GM18907 (cell line): ENCODE measurements at regions not wholly inside any gene's neighbourhood (a gene's known extent, or its start where the extent isn't known, plus 50 kb on each side); places are given as distances from the start of the nearest gene placed in this dataset.
"Not testable (repeated sequence)": the region's sequence is repeated elsewhere in the genome, so short reads cannot be mapped to it uniquely, and the experiment has no call there.

Source experiments
- ATAC-seq: cut with Tn5 transposase; IDR thresholded peaks from one replicate; pipeline ENCODE4 v1.9.1; 2021; ENCODE audit warnings: mild to moderate bottlenecking, moderate library complexity; ENCODE audit not compliant: unreplicated experiment

DNA sequence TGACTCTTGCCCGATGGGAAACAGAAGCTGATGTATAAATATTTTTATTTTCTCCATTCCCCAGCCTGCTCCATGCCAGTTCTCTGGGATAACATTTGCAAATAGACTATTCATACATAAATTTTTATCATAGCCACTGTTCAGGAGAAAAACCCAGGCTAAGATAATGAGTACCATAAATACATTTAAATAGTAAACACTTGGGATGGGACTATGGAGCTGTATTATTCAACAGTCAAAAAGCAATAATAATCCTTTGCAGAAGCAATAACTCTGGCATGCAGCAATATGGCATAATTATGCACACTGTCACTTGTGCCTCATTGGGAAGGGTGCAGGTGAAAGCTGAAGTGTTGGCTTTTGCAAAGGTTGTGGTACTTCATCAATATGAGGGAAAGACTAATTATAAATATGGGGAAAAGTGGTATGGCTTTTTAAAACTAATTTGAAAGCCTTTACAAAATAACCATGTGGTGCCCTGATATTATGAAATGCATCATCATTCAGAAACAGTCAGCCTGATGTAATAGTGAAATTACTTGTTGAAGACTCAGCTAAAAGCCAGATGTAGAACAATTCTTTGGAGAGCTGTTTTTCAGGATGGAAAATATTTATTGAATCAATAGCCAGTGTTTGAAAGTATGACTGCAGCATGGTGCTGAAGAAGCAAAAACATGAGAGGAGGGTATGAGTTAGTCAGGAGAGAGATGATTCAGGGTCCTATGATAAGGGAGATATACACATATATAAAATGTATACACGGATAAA is 2476.7 kb downstream of the PCDH9 start:
- no peak for ATAC-seq

DNA sequence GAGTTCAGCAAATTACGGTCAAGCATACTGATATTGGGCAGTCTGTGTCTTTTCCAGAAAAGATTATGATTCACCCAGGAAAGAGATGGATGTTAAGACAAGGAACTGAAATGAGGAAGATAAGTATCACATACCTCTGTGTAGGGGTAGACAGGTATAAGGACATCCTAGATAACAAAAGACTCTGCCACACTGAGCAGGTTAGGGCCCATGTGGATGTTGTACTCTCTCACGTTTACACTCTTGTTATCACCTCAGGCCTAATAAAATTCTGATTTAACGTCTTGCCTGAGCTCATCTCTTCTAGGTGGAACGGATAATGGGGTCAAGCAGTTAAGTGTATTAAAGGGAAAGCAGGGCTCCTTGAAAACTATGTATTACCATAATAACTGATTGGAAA is 2480.8 kb downstream of the PCDH9 start:
- ATAC-seq, result no peak

DNA sequence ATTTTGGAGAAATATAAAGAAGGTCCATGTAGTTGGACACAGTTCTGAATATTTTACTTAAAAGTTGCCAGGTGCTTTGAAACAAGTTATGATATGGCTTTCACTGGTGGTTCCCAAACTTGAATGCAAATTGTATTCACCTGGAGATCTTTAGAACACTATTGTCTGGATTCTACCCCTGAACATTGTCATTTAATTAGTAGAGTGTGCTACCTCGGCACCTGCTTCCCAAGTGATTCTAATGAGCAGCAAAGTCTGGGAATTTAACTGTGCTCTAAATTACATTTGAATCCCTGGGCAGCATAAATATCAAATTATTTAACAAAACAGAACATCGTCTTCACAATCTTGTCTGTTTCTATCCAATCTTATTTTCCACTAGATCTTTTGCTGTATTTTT is 2483.3 kb downstream of the PCDH9 start:
- ATAC-seq, result no peak

DNA sequence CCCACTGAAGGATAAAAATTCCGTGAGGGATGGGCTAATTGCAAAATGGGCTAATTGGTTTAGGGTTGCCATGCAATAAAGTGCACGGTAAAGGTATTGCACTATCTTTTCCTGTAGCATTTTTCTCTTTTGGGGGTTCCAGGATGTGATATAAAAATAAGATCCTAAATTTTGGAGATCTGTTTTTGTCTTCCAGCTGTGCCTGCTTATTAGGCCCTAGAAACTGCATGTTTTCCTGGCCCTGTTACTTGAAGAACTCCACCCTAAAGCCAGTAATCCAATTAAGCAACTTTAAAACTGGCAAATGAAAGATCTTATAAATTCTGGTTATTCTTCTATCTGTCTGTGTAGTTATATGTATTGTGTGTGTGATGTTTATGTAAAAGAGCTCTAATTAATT is 2489.6 kb downstream of the PCDH9 start:
- ATAC-seq, result no peak

DNA sequence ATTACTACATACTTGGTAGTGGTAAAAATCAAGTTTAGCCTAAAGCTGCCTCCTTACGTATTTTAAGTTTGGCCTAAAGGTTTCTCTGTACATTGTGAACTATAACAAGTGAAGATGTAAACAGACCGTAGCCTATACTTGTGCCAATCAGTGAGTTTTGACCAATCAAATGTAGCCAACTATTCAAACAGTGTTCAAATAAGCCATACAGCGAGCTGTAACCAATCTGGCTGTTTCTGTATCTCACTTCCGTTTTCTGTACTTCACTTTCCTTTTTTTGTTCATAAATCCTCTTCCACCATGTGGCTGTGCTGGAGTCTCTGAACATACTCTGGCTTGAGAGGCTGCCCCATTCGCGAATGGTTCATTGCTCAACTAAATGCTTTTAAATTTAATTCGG is 2504.6 kb downstream of the PCDH9 start:
- no peak for ATAC-seq

DNA sequence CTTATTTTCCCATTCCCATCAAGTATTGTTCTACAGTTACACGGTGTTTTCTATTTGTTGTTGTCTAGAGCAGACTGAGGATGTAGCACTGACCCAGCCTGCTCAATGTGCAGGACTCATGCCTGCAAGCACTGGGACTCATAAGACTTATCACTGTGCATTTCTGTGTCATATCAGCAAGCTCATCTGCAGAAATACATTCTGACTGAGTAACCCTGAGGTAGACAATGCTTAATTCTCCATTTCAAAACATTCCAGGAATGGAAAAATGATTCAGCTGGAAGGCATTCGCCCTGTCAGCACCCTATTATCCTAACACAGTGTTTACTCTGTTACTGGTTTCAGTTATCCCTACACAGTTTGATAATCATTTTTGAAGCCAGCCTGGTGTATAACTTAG is 2506.4 kb downstream of the PCDH9 start:
- ATAC-seq, result no peak

DNA sequence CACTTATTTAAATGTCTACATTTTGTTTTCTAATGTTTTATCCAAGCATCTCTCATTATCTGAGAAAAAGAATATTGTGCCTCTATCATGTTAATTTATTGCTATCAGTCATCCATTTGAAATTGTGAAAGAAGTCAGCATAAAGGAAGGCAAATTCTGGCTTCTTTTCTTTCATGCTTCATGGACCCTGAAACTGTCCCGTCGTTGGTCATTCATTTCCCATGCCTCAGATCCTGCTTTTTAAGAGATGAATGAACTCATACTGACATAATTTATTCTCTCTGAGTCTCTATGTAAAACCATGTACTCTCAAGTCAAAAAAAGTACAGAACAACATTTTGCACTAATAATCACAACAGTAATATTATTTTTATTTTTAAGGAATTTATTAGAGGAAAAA is 2512.0 kb downstream of the PCDH9 start:
- no peak for ATAC-seq

DNA sequence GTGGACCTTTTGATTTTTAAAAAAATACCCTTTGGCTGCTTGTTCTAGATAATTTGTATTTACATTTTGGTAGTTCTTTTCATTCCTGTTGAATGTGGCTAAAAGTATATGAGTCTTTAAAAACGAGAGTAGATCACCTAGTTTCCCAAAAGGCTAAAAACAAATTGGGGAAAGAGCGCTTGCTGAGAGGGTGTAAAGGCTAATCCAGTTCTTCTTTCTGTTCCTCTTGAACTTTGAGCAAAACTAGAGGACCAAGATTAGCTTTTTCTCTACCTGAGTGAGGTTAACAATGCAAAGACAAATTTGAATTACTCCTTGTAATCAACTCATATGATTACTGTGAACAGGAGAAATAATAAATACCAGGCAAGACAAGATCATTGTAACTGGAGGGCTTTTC is 2513.2 kb downstream of the PCDH9 start:
- ATAC-seq, result no peak

DNA sequence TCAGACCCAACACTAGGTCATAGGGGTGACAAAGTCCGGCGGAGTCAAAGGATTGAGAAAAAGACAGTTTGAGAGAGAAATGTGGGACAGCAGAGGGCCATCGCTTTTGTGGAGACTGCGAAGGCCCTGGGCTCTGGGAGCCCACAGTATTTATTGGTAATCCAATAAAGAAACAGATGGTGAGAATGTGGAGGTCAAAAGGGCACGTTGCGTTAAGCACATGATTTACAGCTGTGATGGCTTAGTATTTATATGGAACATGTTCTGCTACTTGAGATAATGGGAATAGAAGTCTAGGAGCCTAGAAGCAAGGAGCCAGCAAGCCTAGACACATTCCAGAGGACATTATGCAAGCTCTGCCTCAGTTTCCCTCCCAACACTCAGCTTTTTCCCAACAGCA is 2521.1 kb downstream of the PCDH9 start:
- no peak for ATAC-seq

DNA sequence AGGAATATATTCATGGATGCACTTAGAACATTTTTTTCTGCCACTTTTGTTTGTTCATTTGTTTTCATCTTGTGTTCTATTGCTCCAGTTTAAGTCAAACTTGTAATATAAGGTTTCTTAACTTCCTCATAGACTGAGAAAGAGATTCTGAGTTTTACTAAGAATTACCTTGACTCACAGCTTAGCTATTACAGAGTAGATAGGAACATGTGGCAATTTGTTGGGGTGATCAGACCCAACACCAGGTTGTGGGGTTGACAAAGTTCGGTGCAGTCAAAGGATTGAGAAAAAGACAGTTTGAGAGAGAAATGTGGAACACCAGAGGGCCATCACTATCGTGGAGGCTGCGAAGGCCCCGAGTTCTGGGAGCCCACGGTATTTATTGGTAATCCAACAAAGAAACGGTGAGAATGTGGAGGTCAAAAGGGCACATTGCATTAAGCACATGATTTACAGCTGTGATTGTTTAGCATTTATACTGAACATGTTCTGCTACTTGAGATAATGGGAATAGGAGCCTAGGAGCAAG is 2526.0 kb downstream of the PCDH9 start:
- no peak for ATAC-seq

DNA sequence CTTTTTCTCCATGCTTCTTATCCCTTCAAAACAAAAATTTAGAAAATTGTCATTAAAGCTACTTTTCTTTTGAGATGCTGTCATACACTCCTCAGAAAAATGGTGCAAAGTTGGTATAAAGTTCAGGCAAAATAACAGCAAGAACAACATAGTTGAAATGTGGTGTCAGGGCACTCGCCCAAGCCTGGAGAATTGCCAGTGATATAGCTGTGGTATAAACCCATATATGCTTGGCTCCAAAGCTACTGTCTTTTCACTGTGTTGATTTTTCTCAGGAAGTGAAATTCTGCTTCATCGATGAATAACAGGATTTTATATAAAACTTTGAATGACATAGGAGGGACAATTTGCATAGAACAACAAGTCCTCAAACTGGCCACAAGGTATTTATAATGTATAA is 2532.9 kb downstream of the PCDH9 start:
- ATAC-seq, result no peak

DNA sequence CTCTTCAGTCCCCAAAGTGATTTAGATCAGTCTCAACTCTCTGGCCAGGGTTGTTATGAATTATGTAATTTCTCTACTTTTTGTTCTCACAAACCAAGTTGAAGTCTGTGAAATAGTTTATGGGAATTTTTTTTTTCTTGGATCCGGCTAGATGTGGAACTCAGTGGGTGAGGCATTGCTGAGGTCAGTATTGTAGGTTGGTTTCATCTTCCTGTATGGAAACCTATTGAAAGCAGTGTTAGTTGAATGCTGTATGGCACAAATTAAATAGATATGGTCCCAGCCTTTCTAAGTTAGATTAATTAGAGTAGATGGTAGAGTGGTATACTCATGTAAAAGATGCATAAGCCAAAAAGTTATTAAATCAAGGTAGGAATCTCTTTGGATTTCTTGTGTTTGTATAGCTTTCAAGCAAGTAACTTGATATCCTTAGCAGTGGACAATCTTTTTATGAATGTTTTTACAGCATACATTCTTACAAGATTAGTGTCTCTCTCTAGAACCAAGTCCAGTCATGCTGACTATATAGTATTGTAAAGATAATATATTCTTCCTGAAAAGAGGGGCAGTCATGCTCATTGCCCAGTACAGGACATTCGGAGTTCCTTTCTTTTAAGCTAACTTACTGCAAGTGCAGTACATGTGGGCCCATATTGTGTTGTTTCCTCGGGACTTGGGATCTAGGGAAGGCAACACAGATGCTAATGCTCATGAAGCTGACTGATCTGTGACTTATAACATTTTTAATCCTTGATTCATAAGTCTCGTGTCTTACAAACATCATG is 2541.1 kb downstream of the PCDH9 start:
- ATAC-seq, result no peak

DNA sequence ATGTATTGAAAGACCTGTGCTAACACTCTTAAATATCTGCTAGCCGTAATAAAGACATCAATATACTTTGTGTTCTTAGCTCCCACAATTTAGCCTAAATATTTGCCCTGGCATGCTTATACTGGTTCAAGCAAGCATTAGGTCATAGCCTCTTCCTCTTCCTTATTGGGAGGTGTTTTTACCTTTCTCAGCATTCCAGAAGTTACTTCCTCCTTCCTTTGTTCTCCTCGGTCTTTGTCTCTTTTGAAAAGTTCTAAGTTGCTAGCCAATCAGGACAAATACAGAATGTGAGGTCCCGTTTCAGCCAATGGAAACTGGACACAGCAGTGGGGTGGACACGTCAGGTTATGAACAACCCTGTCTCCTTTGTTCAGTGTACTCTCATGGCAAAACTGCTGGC is 2543.6 kb downstream of the PCDH9 start:
- ATAC-seq, result not testable (repeated sequence)

DNA sequence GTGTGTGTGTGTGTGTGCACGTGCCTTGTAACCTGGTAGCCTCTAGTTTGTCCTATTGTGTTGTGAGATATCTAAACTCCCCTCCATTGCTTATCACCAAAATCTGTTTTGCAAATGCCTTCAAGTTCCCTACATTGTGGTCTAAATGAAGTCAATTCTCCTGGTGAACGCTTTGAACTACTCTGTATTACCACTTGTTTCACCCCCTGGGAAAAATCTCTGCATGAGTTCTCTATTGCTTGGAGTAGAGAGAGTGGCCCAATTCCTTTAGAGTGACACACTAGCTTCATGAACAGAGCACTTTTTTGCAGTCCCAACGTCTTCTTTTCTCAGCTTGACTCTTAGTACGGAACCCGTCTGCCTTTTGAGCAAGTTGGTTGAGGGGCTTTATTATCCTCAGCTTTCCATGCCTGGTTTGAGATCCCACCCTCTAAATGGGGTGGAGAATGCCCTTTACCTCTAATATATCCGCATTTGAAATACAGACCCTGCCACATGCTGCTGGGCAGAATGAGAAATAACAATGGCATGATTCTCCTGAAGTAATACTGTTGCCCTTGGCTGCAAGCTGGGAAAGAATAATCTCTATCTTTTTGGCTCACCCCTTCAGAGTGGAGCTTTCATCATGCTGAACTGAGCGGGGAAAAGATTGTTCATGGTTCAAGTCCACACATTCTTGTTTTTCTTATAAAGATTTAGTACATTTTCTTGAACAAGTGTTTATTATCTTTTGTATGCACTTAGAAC is 2545.3 kb downstream of the PCDH9 start:
- no peak for ATAC-seq

DNA sequence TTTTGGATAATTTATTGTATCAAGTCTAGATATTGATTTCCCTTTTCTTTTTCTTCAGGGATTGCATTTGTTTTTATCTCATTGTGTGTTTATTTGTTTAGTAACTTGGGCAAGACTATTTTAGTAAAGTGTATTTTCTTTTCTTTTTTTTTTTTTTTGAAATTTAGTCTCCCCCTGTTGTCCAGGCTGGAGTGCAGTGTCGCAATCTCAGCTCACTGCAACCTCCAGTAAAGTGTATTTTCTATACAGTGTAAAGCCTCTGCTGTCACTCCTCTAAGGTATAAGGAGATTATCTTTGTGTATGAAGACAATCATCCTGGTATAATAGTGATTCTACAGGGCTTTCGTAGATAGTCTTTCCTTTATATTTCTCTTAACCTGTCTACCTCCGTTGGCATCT is 2546.0 kb downstream of the PCDH9 start:
- ATAC-seq, result no peak

DNA sequence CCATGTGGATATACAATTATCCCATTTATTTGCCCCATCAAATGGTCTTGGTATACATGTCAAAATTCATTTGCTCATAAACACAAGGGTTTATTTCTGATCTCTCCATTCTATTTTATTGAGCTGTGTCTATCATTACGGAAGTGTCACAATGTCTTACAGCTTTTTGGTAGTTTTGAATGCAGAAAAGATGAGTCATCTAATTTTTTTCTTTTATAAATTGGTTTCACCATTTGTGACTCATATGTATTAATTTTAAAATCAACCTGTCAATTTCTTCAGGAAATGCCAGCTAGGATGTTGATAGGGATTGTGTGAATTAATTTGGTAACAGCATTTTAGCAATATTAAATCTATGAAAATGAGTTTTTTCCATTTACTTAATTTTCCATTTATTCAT is 2549.4 kb downstream of the PCDH9 start:
- ATAC-seq, result no peak

DNA sequence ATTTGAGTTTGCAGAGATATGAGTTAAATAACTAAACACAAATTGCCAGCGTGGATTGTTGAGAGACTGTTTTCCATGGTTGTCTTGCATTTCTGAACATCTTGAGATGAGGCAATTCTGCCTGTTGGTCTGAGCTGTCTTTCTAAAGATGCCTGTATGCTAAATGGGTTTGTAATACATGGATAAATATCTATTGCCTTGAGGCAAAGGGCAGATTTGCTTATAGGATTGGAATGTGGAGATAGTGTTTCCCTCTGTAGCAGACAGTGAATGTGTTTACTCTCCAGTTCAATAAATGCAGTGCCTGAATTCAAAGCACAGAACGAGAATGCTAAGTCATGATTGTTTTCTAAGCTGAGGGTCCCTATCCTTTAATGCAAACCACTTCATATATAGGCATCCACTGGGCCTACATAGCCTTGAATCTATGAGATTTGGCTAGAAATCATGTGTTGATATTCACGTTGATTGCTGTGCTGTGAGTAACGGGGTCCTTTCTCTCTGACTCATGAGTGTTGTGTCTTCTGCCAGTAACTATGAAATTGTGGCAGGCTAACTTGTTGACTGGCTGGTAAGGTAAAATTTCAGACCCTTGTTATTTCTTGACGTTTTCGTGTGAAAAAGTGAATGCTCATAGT is 2554.8 kb downstream of the PCDH9 start:
- no peak for ATAC-seq

DNA sequence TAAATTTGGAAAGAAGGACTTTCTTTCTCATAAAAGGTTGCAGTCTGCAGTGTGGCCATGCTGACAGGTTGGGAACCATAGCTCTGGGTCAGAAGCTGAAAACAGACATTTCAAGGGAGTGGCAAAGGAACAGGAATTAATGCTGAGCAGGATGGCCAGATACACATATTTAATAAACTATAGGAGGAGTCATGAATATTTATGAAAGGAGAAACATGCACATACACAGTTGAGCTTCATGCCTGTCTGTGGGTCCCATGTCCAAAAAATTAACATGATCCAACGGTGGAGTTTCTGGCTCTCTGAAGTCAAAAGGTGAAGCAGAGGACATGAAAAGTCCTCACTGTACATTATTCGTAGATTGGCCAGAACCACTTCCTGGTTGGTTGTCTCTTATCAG is 2556.0 kb downstream of the PCDH9 start:
- no peak for ATAC-seq

DNA sequence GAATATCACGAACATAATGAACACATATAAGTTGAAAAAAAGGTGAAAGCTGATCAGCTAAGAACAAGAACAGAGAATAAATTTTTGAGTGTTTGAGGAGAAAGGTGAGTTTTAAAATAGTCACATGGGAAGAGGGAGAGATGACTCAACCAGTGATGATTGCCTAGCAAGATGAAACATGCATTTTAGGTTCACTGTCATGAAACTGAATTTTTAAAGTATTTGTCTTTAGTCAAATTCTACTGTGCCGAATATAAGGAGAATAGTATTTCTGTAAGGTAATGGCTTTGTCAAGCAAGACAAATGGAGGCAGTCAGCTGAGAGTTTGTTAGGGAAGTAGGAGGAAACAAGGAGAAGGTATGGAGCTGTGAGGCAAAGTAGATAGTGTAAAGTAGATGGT is 2557.4 kb downstream of the PCDH9 start:
- ATAC-seq, result no peak

DNA sequence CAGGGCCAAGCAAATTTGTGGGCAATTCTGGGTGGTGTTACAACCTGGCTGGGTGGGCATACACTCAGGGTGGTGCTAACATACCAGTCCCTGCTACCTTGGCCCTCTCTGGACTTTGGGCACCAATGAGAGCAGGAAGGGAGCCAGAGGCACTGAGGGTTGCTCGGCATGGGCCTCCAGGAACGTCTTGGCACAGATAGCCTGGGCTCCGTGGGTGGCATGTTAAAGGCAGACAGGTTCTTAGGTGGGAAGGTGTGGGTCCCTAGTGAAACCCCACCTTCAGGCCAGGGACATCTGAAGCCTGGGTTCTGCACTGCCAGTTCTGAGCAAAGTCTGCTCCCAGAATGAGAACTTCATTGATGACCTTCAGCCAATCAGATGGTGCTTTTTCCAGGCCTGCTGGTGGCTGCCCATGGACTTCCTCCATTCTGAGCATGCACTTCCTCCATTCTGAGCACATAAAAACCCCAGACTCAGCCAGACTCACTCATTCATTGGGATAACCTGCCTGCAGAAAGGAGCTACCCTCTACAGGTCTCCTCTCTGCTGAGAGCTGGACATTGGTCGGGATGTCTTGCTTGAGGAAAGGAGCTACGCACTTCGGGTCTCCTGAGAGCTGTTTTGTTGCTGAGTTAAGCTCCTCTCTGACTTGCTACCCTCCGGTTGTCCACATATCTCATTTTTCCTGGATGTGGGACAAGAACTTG is 2567.1 kb downstream of the PCDH9 start:
- no peak for ATAC-seq
